ENCODE measurements at regions not wholly inside any gene's neighbourhood (a gene's known extent, or its start where the extent isn't known, plus 50 kb on each side); places are given as distances from the start of the nearest gene placed in this dataset.

- TF ChIP-seq CTCF (IDR thresholded peaks at IDR 0.05; ENCODE audit: low read depth, low read length, missing input control) = no peak
- TF ChIP-seq YY1 (IDR thresholded peaks at IDR 0.05) = no peak
- TF ChIP-seq SP1 (IDR thresholded peaks at IDR 0.05) = no peak
- TF ChIP-seq ATF3 (IDR thresholded peaks at IDR 0.05) = no peak
- TF ChIP-seq TAF1 (conservative IDR thresholded peaks at IDR 0.05) = no peak
- TF ChIP-seq REST (IDR thresholded peaks at IDR 0.05) = no peak
- TF ChIP-seq HNF4G (IDR thresholded peaks at IDR 0.05) = no peak
- TF ChIP-seq MAX (IDR thresholded peaks at IDR 0.05) = no peak
- TF ChIP-seq RXRA (IDR thresholded peaks at IDR 0.05) = no peak
- TF ChIP-seq JUND (IDR thresholded peaks at IDR 0.05) = no peak
- no peak for TF ChIP-seq EGR1 (IDR thresholded peaks at IDR 0.05; ENCODE audit: low read depth in 2 of 2)
These were observed 1381.8 kb downstream of the EFNA5 start for GRCh38 chr5:106288979-106289378.

Measured in liver (tissue), 3 donors.